ENCODE measurements at regions not wholly inside any gene's neighbourhood (a gene's known extent, or its start where the extent isn't known, plus 50 kb on each side); places are given as distances from the start of the nearest gene placed in this dataset.

DNA sequence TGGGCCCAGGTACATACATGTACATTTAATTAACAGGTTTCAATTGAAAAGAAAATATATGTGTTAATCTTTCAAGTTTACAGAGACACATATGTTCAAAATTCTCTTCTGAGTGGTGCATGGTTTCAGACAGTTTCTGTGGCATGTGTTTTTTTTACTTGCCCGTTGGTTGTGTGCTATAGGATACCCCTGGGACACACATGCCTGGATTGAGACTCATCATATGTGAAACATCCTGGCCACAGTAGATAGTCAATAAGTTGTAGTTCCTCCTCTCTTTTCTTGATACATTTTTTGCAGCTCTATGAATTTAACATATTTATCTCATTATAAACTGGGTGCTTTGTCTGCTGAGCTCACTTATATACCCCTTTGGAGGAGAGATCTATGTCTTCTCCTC, 207.8 kb upstream of the CTBP2 start:
- TF ChIP-seq, protein P1, sequence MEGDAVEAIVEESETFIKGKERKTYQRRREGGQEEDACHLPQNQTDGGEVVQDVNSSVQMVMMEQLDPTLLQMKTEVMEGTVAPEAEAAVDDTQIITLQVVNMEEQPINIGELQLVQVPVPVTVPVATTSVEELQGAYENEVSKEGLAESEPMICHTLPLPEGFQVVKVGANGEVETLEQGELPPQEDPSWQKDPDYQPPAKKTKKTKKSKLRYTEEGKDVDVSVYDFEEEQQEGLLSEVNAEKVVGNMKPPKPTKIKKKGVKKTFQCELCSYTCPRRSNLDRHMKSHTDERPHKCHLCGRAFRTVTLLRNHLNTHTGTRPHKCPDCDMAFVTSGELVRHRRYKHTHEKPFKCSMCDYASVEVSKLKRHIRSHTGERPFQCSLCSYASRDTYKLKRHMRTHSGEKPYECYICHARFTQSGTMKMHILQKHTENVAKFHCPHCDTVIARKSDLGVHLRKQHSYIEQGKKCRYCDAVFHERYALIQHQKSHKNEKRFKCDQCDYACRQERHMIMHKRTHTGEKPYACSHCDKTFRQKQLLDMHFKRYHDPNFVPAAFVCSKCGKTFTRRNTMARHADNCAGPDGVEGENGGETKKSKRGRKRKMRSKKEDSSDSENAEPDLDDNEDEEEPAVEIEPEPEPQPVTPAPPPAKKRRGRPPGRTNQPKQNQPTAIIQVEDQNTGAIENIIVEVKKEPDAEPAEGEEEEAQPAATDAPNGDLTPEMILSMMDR (conservative IDR thresholded peaks at IDR 0.05; ENCODE audit: low read depth, low read length) = no peak
- no peak for TF ChIP-seq EZH2 (IDR thresholded peaks at IDR 0.05; ENCODE audit: borderline replicate concordance, low read depth, low read length, poor library complexity, severe bottlenecking)
